ENCODE measurements at regions not wholly inside any gene's neighbourhood (a gene's known extent, or its start where the extent isn't known, plus 50 kb on each side); places are given as distances from the start of the nearest gene placed in this dataset.
"Not testable (repeated sequence)": the region's sequence is repeated elsewhere in the genome, so short reads cannot be mapped to it uniquely, and the experiment has no call there.

- no peak for DNase-seq
Measured at GRCh38 chr6:105875974-105876640, 210.0 kb upstream of the PRDM1 start.

GRCh38 chr6:105874835-105875626, 211.1 kb upstream of the PRDM1 start:
- DNase-seq = no peak

- DNase-seq = no peak
Measured at GRCh38 chr6:105873799-105874198, 212.3 kb upstream of the PRDM1 start.

GRCh38 chr6:105873211-105873704, 212.9 kb upstream of the PRDM1 start:
- no peak for DNase-seq

GRCh38 chr6:105872249-105872648, 213.9 kb upstream of the PRDM1 start:
- no peak for DNase-seq

- no peak for DNase-seq
Measured at GRCh38 chr6:105871542-105871941, 214.6 kb upstream of the PRDM1 start.

GRCh38 chr6:105869835-105870440, 216.2 kb upstream of the PRDM1 start:
- no peak for DNase-seq

DNA sequence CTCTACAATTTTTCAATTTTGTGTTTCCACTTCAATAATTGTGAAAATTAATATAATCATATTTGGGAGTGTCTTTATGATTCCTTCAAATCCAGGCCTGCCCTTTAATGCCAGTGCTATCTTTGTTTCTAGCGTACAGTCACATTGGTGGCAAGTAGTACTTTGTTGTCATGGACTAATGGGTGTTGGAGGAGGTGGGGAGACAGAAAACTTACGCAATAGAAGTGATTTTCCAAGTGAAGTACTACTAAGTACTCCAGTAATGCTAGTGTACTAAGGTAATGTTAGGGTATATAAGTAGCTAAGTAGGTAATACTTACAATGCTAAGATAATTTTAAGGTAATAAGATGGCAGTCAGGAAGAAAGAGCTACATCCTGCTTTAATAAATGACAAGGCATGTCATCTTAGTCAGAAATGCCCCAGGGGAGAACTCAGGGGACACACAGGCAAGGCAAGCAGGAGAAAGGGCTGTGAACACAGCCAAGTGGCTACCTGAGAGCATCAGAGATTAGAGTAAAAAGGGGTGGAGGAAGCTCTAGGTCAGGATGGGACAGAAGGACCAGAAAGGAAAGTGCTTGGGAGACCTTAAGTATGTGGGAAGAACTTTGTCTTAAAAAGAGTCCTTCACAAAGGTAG, 217.2 kb upstream of the PRDM1 start:
- no peak for DNase-seq

DNA sequence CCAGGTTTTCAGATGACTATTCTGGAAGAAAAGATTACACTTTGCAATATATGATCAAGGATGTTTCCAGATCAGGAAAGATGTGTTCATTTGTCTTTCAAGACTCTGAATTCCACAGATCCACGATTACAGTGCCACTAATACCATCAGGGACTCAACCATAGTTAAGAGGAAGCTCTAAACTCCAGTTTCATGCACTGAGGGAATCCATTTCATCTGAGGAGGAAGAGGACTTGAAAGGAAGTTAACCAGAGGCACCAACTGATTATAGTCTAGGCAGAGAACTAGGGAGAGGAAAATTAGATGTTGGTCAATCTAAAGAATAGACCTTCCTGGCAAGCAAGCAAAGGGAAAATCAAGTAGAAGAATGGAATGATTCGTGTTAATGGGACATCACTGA, 218.3 kb upstream of the PRDM1 start:
- no peak for DNase-seq

DNA sequence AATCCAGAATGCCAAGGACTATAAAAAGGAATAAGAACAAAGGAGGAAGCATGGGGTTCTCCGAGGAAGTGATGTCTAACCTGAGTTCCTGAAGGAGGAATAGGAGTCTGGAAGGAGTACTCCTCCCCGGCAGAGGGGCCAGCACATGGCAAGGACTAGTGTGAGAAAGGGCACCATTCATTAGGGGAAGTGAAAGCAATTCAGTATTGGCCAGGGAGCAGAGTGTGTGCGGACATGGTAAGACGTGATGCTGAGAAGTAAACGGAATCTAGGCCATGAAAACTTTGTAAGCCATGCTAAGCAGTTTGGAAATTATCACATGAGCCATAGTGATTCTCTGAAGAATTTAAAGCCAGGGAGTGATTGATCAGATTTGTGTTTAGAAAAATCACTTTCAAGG, 218.9 kb upstream of the PRDM1 start:
- DNase-seq = no peak

DNA sequence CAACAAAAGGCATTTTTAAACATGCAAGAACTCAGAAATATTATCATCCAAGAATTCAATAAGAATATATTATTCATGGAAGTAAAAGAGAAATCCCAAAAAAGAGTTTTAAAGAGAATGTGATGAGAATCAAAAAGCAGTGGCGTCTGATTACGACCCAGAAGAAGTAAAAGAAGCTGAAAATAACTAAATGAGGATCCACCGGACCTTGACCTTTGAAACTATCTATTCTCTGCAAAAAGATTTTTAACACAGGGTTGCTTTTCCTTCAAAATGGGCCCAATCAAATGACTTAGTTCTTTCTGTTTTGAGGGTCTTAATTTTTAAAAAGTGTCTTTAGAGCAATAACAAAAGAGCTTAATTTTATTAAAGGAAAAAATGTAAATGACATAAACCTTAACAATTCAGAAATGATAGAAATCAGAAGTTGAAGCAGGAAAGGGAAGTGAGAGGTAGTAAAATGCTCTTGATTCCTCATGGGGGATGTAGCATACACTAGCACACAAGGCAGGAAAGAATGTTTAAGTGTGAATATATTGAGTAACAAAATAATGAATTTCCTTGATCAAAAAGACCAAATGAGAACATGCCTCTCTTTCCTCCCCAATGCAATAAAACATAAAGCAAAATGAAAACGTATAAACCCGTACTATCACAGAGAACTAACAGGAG, 223.1 kb upstream of the PRDM1 start:
- DNase-seq = no peak

DNA sequence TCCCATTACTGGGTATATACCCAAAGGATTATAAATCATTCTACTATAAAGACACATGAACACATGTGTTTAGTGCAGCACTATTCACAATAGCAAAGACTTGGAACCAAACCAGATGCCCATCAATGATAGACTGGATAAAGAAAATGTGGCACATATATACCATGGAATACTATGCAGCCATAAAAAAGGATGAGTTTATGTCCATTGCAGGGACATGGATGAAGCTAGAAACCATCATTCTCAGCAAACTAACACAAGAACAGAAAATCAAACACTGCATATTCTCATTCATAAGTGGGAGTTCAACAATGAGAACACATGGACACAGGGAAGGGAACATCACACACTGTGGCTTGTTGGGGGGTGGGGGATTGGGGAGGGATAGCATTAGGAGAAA, 225.2 kb upstream of the PRDM1 start:
- not testable (repeated sequence) for DNase-seq

- no peak for DNase-seq
Measured at GRCh38 chr6:105859457-105859856, 226.7 kb upstream of the PRDM1 start.

DNA sequence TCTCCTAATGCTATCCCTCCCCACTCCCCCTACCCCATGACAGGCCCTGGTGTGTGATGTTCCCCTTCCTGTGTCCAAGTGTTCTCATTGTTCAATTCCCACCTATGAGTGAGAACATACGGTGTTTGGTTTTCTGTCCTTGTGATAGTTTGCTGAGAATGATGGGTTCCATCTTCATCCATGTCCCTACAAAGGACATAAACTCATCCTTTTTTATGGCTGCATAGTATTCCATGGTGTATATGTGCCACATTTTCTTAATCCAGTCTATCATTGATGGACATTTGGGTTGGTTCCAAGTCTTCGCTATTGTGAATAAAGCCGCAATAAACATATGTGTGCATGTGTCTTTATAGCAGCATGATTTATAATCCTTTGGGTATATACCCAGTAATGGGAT, 227.5 kb upstream of the PRDM1 start:
- DNase-seq = not testable (repeated sequence)

- DNase-seq = no peak
Measured at GRCh38 chr6:105855433-105855832, 230.7 kb upstream of the PRDM1 start.

DNA sequence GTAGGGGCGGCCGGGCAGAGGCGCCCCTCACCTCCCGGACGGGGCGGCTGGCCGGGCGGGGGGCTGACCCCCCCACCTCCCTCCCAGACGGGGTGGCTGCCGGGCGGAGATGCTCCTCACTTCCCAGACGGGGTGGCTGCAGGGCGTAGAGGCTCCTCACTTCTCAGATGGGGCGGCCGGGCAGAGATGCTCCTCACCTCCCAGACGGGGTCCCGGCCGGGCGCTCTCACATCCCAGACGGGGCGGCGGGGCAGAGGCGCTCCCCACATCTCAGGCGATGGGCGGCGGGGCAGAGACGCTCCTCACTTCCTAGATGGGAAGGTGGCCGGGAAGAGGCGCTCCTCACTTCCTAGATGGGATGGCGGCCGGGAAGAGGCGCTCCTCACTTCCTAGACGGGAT, 232.2 kb upstream of the PRDM1 start:
- not testable (repeated sequence) for DNase-seq

DNA sequence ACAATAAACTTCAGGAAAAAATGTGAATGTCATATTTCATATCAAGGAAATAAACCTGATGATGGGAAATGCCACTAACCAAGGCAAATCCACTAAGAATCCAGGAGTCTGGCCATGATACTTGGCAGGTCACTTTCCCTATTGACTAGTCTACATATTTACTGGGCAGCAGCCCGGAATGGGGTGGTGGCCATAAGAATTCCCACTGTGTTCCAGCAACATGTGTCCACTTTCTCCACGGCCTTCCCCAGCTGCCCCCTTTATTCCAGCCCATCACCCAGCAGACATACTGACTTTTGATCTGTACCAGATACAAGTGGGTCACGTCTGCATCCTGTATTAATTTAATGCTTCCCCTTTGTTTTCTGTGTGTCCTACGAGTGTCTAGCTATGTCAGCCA, 234.5 kb upstream of the PRDM1 start:
- DNase-seq = no peak

GRCh38 chr6:105851113-105851580, 235.0 kb upstream of the PRDM1 start:
- no peak for DNase-seq

DNA sequence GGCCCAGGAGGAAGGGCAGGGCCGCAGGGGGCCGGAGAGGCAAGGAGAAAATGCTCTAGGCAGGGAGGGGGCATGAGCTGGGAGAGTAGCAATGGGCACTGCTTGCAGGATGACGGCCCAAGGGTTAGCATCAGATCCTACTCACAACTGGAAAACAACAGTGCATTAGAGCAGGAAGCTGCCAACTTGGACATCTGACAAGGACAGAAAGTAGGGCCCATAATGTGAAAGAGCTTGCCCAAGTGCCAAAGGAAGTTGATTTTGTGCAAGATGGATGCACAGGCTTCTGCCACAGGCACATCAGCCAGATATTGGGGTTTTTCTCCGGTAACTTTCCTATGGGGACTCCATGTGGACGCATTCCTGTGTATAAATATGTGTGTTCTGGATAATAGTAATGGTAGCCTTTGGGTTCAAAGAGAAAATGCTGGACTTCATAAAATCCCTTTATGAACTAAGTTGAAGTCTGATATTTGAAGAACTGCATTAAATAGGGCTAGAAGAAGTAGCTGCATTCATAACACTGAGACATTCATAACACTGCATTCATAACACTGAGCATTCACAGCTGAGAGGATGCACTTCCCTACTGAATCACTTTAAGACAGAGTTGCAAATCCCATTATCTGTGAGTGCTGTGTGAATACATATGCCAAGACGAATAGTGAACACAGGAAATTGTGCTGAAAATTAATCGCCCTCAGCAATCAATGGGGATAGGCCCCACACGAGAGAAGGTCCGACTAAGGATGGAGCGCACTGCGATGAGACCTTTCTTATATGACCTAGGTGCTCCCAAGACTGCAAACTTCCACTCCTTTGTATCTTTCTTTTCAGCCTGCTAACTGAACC, 235.6 kb upstream of the PRDM1 start:
- no peak for DNase-seq

GRCh38 chr6:105849746-105850145, 236.4 kb upstream of the PRDM1 start:
- DNase-seq = no peak

DNA sequence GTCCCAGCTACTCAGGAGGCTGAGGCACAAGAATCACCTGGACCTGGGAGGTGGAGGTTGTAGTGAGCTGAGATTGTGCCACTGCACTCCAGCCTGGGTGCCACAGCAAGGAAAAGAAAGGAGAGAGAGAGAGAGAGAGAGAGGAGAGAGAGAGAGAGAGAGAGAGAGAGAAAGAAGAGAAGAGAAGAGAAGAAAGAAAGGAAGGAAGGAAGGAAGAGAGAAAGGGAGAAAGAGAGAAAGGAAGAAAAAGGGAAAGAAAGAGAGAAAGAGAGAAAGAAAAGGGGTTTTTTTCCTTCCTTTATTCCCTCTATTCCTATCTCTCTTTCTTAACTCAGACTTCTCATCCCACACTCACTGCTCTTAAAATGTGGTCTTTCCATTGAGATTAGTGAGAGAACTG, 238.7 kb upstream of the PRDM1 start:
- no peak for DNase-seq
